Stomach (tissue), 8 donors: ENCODE measurements at regions not wholly inside any gene's neighbourhood (a gene's known extent, or its start where the extent isn't known, plus 50 kb on each side); places are given as distances from the start of the nearest gene placed in this dataset.

Experiments used
- DNase-seq, 2 donors: peaks; one replicate each; pipeline versions ENCODE4 v3.0.0 to v3.0.0-alpha.2; 2013 to 2019
- H3K27ac ChIP-seq, 5 donors: fragments of 200-600 bp in 4 of 5; sonication (generic) in 4 of 5; one replicate each; pipeline ENCODE4 v1.5.1; 2013 to 2019; ENCODE audit warnings: mild to moderate bottlenecking in 1 of 5, moderate library complexity in 1 of 5
- H3K27me3 ChIP-seq, 3 donors: fragments of 200-600 bp; sonication (generic); one replicate each; pipeline ENCODE4 v1.5.1; 2017 to 2019; ENCODE audit warnings: mixed run types in 1 of 3
- H3K36me3 ChIP-seq, 4 donors: fragments of 200-600 bp; sonication (generic); 1 replicate in 3 of 4; 2 replicates in 1 of 4; pipeline ENCODE4 v1.5.1; 2016 to 2019
- H3K4me1 ChIP-seq, 4 donors: fragments of 200-600 bp; sonication (generic); one replicate each; pipeline ENCODE4 v1.5.1; 2016 to 2019
- H3K4me3 ChIP-seq, 4 donors: fragments of 200-600 bp; sonication (generic) in 3 of 4; one replicate each; pipeline ENCODE4 v1.5.1; 2016 to 2019; ENCODE audit warnings: mild to moderate bottlenecking in 1 of 4
- H3K9me3 ChIP-seq, 4 donors: fragments of 200-600 bp; sonication (generic); one replicate each; pipeline ENCODE4 v1.5.1; 2016 to 2019
- CTCF ChIP-seq, 7 experiments: fragments of 450-650 bp in 4 of 7; fragments of 200-600 bp in 3 of 7; sonication (generic) in 3 of 7; IDR thresholded peaks; one replicate each; pipeline ENCODE4 v1.5.1; 2016 to 2019; ENCODE audit warnings: antibody characterized with exemption in 7 of 7, control low read depth in 2 of 7, mild to moderate bottlenecking in 1 of 7
- EP300 ChIP-seq: sonication (generic); formaldehyde crosslinking; IDR thresholded peaks from one replicate; pipeline ENCODE4 v1.6.1; 2017; ENCODE audit warnings: antibody characterized with exemption
- POLR2A ChIP-seq, 4 donors: fragments of 450-650 bp; IDR thresholded peaks; one replicate each; pipeline ENCODE4 v1.6.1; 2016; ENCODE audit warnings: antibody characterized with exemption in 4 of 4, control low read depth in 2 of 4, mild to moderate bottlenecking in 1 of 4, moderate library complexity in 1 of 4
- POLR2AphosphoS5 ChIP-seq, 3 donors: sonication (generic); formaldehyde crosslinking; IDR thresholded peaks; one replicate each; pipeline ENCODE4 v1.6.1; 2016; ENCODE audit warnings: antibody characterized with exemption in 3 of 3
- WGBS, 5 donors: extraction: QIAGEN DNeasy Blood & Tissue Kit in 3 of 5; methylation state at CpG; one replicate each; pipeline versions ENCODE4 v1.1.5 to v1.1.7; 2013 to 2018; 5-methylcytosine and 5-hydroxymethylcytosine counted together
- intact Hi-C: fragments of 100-400 bp; cut with DNase I; formaldehyde crosslinking; loops from one replicate; pipeline ENCODE4 v1.15.1; 2023; ENCODE audit warnings: low total_unique reads
- donor health status: healthy with polysubstance abuse.
- donor health status: Bipolar disorder and iron deficiency.
- donor health status: healthy.

- Histone ChIP-seq H3K4me3 (no peak overlapping the region), H3K36me3 (no peaks in the 10 kb centered on the region), H3K27me3 (no peaks in the 10 kb centered on the region), H3K9me3 (no peaks in the 10 kb centered on the region), H3K4me1 (peaks cover 0 to 14% (median 11%) of the 10 kb centered on the region in 4 donors), H3K27ac (no peak overlapping the region)
- 63 to 89% (median 65%) methylated on average over 4 of the region's 4 CpGs for WGBS, 5 donors
- no peak for TF ChIP-seq POLR2AphosphoS5 (IDR thresholded peaks at IDR 0.05)
- TF ChIP-seq EP300, result no peak
- no peak for TF ChIP-seq POLR2A (IDR thresholded peaks at IDR 0.05)
- TF ChIP-seq CTCF (IDR thresholded peaks at IDR 0.05), result no peak
- intact Hi-C loops, result no loop called here
- no peak for DNase-seq
Observed at GRCh38 chr6:105872249-105872648, 213.9 kb upstream of the PRDM1 start.

- no peak for DNase-seq
- 31 to 51% (median 48%) methylated on average over 5 of the region's 5 CpGs for WGBS, 5 donors
- Histone ChIP-seq H3K4me1 (peaks cover 0 to 14% (median 11%) of the 10 kb centered on the region in 4 donors), H3K9me3 (no peaks in the 10 kb centered on the region), H3K27ac (no peak overlapping the region), H3K4me3 (no peak overlapping the region), H3K36me3 (no peaks in the 10 kb centered on the region), H3K27me3 (no peaks in the 10 kb centered on the region)
- intact Hi-C loops, result no loop called here
- TF ChIP-seq EP300 (no peak), POLR2A (IDR thresholded peaks at IDR 0.05) (no peak), POLR2AphosphoS5 (IDR thresholded peaks at IDR 0.05) (no peak), CTCF (IDR thresholded peaks at IDR 0.05) (no peak)
Observed at GRCh38 chr6:105871542-105871941, 214.6 kb upstream of the PRDM1 start.

GRCh38 chr6:105869835-105870440 is 216.2 kb upstream of the PRDM1 start:
- intact Hi-C loops, result no loop called here
- Histone ChIP-seq H3K27ac (no peak overlapping the region), H3K27me3 (no peaks in the 10 kb centered on the region), H3K9me3 (no peaks in the 10 kb centered on the region), H3K4me3 (no peak overlapping the region), H3K36me3 (no peaks in the 10 kb centered on the region), H3K4me1 (peaks cover 0 to 14% (median 11%) of the 10 kb centered on the region in 4 donors)
- no peak for DNase-seq
- TF ChIP-seq POLR2A (IDR thresholded peaks at IDR 0.05), result no peak
- no peak for TF ChIP-seq EP300
- TF ChIP-seq POLR2AphosphoS5 (IDR thresholded peaks at IDR 0.05), result no peak
- no peak for TF ChIP-seq CTCF (IDR thresholded peaks at IDR 0.05)
- WGBS, 5 donors, result 84 to 94% (median 90%) methylated on average over 5 of the region's 5 CpGs

GRCh38 chr6:105868823-105869460 is 217.2 kb upstream of the PRDM1 start:
- H3K9me3 ChIP-seq, result no peaks in the 10 kb centered on the region
- H3K27me3 ChIP-seq, result no peaks in the 10 kb centered on the region
- H3K27ac ChIP-seq, result no peak overlapping the region
- DNase-seq, result no peak
- WGBS, 5 donors, result 92 to 96% (median 95%) methylated on average over 2 of the region's 2 CpGs
- intact Hi-C loops, result no loop called here
- H3K4me1 ChIP-seq, result peaks cover 0 to 13% (median 10%) of the 10 kb centered on the region in 4 donors
- no peaks in the 10 kb centered on the region for H3K36me3 ChIP-seq
- H3K4me3 ChIP-seq, result no peak overlapping the region
- no peak for TF ChIP-seq POLR2AphosphoS5 (IDR thresholded peaks at IDR 0.05)
- no peak for TF ChIP-seq POLR2A (IDR thresholded peaks at IDR 0.05)
- TF ChIP-seq EP300, result no peak
- TF ChIP-seq CTCF (IDR thresholded peaks at IDR 0.05), result no peak
